NK-92 treated with Interleukin-12 subunit alpha and Interleukin-12 subunit beta, amount 100 ng/mL, for 24 hours (cell line): ENCODE measurements at regions not wholly inside any gene's neighbourhood (a gene's known extent, or its start where the extent isn't known, plus 50 kb on each side); places are given as distances from the start of the nearest gene placed in this dataset.
"Not testable (repeated sequence)": the region's sequence is repeated elsewhere in the genome, so short reads cannot be mapped to it uniquely, and the experiment has no call there.

Experiments
- DNase-seq: peaks from one replicate; lab custom pipeline; 2025; lab: John Stamatoyannopoulos, UW

- no peak for DNase-seq
These were observed 242.8 kb upstream of the JADE1 start for GRCh38 chr4:128566693-128567092.

- no peak for DNase-seq
These were observed 243.8 kb upstream of the JADE1 start for GRCh38 chr4:128565565-128566186.

- no peak for DNase-seq
These were observed 244.4 kb upstream of the JADE1 start for GRCh38 chr4:128565054-128565453.

- no peak for DNase-seq
These were observed 245.3 kb upstream of the JADE1 start for GRCh38 chr4:128564081-128564630.

- no peak for DNase-seq
These were observed 248.6 kb upstream of the JADE1 start for GRCh38 chr4:128560754-128561495.

- no peak for DNase-seq
These were observed 250.4 kb upstream of the JADE1 start for GRCh38 chr4:128558896-128559679.

GRCh38 chr4:128556756-128557155 is 252.7 kb upstream of the JADE1 start:
- DNase-seq: no peak

- no peak for DNase-seq
These were observed 255.6 kb upstream of the JADE1 start for GRCh38 chr4:128553686-128554515.

GRCh38 chr4:128552586-128552907 is 257.0 kb upstream of the JADE1 start:
- DNase-seq: no peak

- no peak for DNase-seq
These were observed 258.2 kb upstream of the JADE1 start for GRCh38 chr4:128551280-128551679.

- DNase-seq: no peak
These were observed 259.4 kb upstream of the JADE1 start for GRCh38 chr4:128550060-128550459.

- DNase-seq: no peak
These were observed 259.9 kb upstream of the JADE1 start for GRCh38 chr4:128549636-128550035.

GRCh38 chr4:128548381-128548780 is 260.8 kb upstream of the PGRMC2 start:
- no peak for DNase-seq

GRCh38 chr4:128544272-128544671 is 256.7 kb upstream of the PGRMC2 start:
- DNase-seq: no peak

- DNase-seq: no peak
These were observed 256.1 kb upstream of the PGRMC2 start for GRCh38 chr4:128543696-128544095.

GRCh38 chr4:128542047-128542446 is 254.4 kb upstream of the PGRMC2 start:
- no peak for DNase-seq

- no peak for DNase-seq
These were observed 252.5 kb upstream of the PGRMC2 start for GRCh38 chr4:128540122-128540521.

GRCh38 chr4:128538111-128538882 is 250.7 kb upstream of the PGRMC2 start:
- no peak for DNase-seq

- no peak for DNase-seq
These were observed 249.1 kb upstream of the PGRMC2 start for GRCh38 chr4:128536746-128537145.

- not testable (repeated sequence) for DNase-seq
These were observed 247.9 kb upstream of the PGRMC2 start for GRCh38 chr4:128535510-128535909.
